Fibroblast of skin of abdomen (primary cell): ENCODE measurements at regions not wholly inside any gene's neighbourhood (a gene's known extent, or its start where the extent isn't known, plus 50 kb on each side); places are given as distances from the start of the nearest gene placed in this dataset.
"Not testable (repeated sequence)": the region's sequence is repeated elsewhere in the genome, so short reads cannot be mapped to it uniquely, and the experiment has no call there.

Source experiments
- DNase-seq: peaks from one replicate; pipeline ENCODE4 v3.0.0-alpha.2; 2013

- DNase-seq: no peak
These were observed 101.9 kb downstream of the RGS21 start for GRCh38 chr1:192418552-192419285.

GRCh38 chr1:192430644-192431043 lies 113.9 kb downstream of the RGS21 start:
- no peak for DNase-seq

DNA sequence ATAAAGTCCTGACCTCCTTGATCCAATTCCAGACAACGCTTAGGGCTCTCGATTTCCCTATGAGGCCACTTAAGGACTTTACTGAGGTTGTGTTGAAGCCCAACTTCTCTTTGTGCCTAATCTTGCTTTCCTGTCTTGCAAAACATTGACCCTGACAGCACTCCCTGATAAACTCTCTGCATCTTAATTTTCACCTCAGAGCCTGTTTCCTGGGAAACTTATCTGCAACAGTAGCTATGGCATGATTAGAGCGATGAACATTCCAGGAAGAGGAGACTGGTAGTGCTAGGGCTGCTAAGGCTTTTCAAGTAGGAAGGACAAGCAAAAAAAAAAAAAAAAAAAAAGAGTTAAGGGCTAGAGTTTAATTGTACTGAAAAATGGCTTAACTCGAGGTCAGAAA lies 118.9 kb downstream of the RGS21 start:
- DNase-seq: no peak

- no peak for DNase-seq
These were observed 119.8 kb downstream of the RGS21 start for GRCh38 chr1:192436441-192437078.

DNA sequence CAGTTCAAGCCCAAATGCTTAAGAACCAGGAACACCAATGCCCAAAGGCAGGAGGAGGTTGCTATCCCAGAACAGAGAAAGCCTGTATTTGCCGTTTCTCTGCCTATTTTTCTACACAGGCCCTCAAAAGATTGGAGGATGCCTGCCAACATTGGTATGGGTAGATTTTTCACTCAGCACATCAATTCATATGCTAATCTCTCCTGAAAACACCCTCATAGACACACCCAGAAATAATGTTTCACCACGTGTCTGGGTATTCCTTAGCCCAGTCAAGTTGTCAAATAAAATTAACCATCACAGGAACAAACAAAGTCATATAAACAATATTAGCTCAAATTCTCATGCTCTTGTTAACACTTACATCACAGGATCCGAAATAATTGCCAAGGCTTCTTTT lies 121.9 kb downstream of the RGS21 start:
- no peak for DNase-seq

- peak; percentile 88 for DNase-seq
These were observed 122.7 kb downstream of the RGS21 start for GRCh38 chr1:192439373-192440025.

DNA sequence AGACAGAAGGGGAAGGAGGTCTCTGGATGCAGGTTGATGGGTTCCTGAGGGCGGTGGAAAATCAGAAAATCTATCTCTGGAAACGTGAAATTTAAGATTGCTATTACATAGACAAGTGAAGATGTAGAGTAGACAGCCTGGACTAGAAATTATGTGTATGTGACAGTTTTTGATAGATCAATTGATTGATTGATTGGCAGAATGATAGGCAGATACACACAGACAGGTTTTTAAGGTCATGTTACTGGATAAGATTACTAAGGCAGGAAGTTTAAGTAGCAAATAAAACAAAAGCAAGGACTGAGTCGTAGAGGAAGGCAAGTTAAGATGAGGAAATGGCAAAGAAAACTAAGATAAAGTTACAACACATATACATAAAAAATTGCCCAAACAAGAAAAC lies 124.7 kb downstream of the RGS21 start:
- DNase-seq: no peak

DNA sequence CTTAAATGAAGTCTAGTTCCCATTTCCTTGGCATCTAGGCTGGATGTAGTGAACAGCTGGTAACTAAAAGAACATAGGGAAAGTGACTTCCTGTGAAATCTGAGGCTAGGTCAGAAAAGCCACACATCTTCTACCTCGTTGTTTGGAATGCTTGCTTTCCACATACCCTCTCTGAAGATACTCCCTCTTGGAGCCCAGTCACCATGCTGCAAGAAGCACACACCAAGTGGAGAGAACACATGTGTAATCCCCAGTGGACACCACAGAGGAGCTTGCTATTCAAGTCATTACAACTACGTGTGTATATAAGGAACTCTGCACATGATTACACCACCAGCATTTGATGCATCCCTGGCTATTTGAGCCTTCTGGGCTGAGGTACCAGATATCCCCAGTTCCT lies 125.9 kb downstream of the RGS21 start:
- peak; percentile 36 for DNase-seq

GRCh38 chr1:192443616-192444015 lies 126.8 kb downstream of the RGS21 start:
- DNase-seq: peak; percentile 24

GRCh38 chr1:192445241-192445640 lies 128.4 kb downstream of the RGS21 start:
- no peak for DNase-seq

DNA sequence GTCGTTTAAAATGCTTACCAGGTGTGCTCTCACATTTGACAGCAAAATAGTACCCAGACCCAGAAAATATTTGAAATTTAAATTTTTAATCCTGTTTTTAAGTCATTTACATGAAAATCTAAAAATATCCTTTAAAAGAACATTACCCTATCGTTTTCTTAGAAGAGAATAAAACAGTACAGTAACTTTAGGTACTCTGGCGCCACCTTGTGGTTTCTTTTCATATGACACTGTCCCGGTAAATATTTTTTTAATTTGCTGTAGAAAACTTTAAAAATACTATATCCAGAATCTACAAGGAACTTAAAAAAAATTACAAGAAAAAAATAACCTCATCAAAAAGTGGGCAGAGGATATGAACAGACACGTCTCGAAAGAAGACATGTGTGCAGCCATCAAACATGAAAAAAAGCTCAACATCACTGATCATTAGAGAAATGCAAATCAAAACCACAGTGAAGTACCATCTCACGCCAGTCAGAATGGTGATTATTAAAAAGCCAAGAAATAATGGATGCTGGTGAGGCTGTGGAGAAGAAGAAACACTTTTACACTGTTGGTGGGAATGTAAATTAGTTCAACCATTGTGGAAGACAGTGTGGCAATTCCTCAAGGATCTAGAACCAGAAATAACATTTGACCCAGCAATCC lies 129.2 kb downstream of the RGS21 start:
- peak; percentile 34 for DNase-seq

DNA sequence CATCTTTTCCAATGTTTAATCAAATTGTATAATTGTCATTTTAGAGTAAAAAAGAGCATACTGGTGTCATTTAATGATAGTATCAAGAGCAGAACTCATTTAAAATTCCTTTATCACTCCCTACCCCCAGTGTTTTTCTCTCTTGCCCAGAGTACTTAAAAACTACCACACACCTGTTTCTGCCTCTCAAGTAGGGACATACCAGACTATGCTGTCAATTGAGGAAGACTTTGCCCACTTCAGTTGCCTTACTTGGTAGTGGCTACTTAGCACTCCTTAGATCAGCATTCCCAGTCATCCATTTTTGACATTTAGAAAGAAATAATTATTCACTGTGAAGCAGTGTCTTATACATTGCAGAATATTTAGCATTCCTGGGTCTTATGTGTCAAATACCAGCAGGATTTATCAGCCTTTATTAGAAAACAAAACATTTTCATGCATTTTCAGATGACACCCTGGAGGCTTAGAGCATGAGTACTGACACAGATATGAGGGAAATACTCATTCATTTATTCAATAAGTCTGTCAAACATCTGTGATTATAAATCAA lies 127.5 kb upstream of the RGS1 start:
- peak; percentile 74 for DNase-seq

GRCh38 chr1:192453360-192453992 lies 122.1 kb upstream of the RGS1 start:
- peak; percentile 28 for DNase-seq

DNA sequence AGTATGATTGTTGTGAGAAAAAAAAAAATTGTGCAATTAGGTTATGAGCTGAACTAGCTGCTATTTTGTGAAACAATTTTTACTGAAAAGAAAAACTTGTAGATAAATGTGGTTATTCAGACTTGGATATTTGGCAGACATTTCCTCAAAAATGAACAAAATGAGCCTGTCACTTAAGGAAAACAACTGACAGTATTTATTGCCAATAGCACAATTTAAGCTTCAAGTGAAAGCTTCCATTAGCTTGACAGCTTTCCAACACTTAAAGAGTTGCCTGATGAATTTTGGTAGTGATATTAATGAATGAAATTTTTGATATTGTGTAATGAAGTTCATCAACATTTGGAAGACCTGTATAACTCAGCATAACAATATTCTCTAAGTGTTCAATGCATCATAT lies 116.1 kb upstream of the RGS1 start:
- no peak for DNase-seq

- no peak for DNase-seq
These were observed 113.9 kb upstream of the RGS1 start for GRCh38 chr1:192461684-192462083.

GRCh38 chr1:192462616-192463015 lies 113.0 kb upstream of the RGS1 start:
- DNase-seq: no peak

DNA sequence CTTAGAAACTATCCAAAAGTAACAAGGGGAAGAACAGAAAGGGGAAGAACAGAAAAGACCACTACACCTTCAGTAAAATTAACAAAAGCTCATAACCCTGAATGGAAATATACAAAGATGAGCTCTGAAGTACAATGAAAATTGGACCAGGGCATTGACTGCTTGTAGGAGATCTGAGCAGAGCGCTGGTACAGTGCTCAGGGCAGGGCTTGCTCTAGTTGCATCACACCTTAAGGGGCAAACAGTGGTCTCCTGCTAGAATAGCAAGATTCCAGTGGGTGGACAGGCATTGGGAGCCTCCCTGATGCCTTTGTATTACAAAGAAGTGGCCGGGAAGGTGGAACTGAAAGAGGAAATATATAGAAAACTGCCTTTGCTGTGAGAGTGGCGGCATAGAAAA lies 111.9 kb upstream of the RGS1 start:
- no peak for DNase-seq

- DNase-seq: not testable (repeated sequence)
These were observed 110.4 kb upstream of the RGS1 start for GRCh38 chr1:192465221-192465620.

- no peak for DNase-seq
These were observed 101.4 kb upstream of the RGS1 start for GRCh38 chr1:192474080-192474683.

DNA sequence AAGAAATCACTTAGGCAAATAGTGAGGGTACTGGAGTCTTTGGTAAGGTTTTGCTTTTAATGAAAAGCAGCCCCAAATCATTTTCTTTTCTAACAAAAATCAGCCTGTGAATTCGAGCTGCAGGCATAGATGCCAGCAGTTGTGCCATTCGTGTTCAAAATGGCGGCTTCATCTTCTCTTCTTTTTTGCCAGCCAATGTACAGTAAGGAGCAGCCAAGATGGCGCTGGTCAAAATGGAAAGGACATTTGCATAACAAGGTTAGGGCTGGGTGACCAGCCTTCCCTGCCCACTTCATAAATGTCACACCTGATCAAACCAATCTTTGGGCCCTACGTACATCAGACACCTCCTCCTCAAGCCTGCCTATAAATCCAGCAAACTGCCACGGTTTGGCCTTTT lies 100.2 kb upstream of the RGS1 start:
- DNase-seq: no peak

DNA sequence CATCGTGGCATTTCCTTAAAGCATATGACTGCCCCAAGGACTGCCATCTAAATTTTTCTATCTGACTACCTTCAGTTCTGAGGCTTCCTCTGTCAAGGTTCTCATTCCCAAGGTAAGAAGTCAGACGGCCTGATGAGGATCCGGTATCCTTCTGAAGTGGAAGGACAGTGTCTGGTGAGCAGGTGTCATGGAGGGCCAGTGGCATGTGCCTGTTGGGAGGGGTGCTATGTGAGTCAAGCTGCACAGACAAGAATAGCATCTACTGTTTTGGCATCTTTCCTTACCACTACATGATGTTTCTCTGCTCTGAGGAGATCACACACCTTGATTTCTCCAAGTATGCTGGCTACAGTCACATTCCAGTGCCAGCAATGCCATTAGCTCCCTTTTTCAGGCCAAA lies 99.6 kb upstream of the RGS1 start:
- no peak for DNase-seq

- no peak for DNase-seq
These were observed 98.7 kb upstream of the RGS1 start for GRCh38 chr1:192476802-192477298.
